Endothelial cell (in vitro differentiated cells): ENCODE measurements at regions not wholly inside any gene's neighbourhood (a gene's known extent, or its start where the extent isn't known, plus 50 kb on each side); places are given as distances from the start of the nearest gene placed in this dataset.

Experiments used
- DNase-seq: peaks from one replicate; pipeline ENCODE4 v3.0.0; 2021; ENCODE audit warnings: low spot score
- H3K27ac Mint-ChIP-seq: one replicate; pipeline ENCODE4 v1.8.0; 2021; ENCODE audit warnings: mixed read lengths, inconsistent platforms; ENCODE audit not compliant: unreplicated experiment
- H3K27me3 Mint-ChIP-seq: one replicate; pipeline ENCODE4 v1.8.0; 2021; ENCODE audit warnings: mild to moderate bottlenecking, moderate library complexity, mixed read lengths, inconsistent platforms; ENCODE audit not compliant: unreplicated experiment
- H3K36me3 Mint-ChIP-seq: one replicate; pipeline ENCODE4 v1.8.0; 2021; ENCODE audit warnings: mild to moderate bottlenecking, low read depth, mixed read lengths, inconsistent platforms; ENCODE audit not compliant: unreplicated experiment
- H3K4me1 Mint-ChIP-seq: one replicate; pipeline ENCODE4 v1.8.0; 2021; ENCODE audit warnings: mild to moderate bottlenecking, mixed read lengths, inconsistent platforms; ENCODE audit not compliant: unreplicated experiment
- H3K4me3 Mint-ChIP-seq: one replicate; pipeline ENCODE4 v1.8.0; 2021; ENCODE audit warnings: mild to moderate bottlenecking, mixed read lengths, inconsistent platforms; ENCODE audit not compliant: unreplicated experiment
- H3K9me3 Mint-ChIP-seq: one replicate; pipeline ENCODE4 v1.8.0; 2021; ENCODE audit warnings: mixed read lengths, inconsistent platforms; ENCODE audit not compliant: unreplicated experiment
- TF ChIP-seq, protein P1 (sequence below): fragments of 200-600 bp; sonication (generic); IDR thresholded peaks from one replicate; pipeline ENCODE4 v1.5.0; 2021; ENCODE audit warnings: antibody characterized with exemption; ENCODE audit not compliant: unreplicated experiment

DNA sequence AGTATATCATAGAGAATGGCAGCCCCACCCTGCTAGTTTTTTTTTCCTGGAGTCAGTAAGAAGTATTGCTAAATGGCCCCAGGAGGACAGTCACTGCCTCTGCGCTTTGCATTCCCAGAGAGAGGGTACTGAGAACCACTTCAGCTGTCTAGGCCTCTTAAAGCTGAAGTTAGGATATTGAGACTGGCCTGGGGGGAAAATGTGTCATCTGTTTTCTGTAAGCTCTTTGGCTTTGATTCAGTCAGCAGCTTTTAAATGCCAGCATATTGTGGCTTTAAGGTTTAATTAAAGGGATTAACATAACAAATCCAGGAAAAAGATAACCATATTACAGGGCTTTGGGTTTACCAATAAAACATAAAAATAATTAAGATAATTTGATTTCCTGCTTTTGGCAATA lies 852.0 kb downstream of the PCDH18 start:
- DNase-seq: no peak
- no peaks in the 10 kb centered on the region for H3K9me3 Mint-ChIP-seq
- H3K27me3 Mint-ChIP-seq: no peaks in the 10 kb centered on the region
- no peak overlapping the region for H3K27ac Mint-ChIP-seq
- H3K36me3 Mint-ChIP-seq: no peaks in the 10 kb centered on the region
- TF ChIP-seq, protein P1, sequence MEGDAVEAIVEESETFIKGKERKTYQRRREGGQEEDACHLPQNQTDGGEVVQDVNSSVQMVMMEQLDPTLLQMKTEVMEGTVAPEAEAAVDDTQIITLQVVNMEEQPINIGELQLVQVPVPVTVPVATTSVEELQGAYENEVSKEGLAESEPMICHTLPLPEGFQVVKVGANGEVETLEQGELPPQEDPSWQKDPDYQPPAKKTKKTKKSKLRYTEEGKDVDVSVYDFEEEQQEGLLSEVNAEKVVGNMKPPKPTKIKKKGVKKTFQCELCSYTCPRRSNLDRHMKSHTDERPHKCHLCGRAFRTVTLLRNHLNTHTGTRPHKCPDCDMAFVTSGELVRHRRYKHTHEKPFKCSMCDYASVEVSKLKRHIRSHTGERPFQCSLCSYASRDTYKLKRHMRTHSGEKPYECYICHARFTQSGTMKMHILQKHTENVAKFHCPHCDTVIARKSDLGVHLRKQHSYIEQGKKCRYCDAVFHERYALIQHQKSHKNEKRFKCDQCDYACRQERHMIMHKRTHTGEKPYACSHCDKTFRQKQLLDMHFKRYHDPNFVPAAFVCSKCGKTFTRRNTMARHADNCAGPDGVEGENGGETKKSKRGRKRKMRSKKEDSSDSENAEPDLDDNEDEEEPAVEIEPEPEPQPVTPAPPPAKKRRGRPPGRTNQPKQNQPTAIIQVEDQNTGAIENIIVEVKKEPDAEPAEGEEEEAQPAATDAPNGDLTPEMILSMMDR: no peak
- H3K4me3 Mint-ChIP-seq: no peak overlapping the region
- H3K4me1 Mint-ChIP-seq: peaks cover 4% of the 10 kb centered on the region

DNA sequence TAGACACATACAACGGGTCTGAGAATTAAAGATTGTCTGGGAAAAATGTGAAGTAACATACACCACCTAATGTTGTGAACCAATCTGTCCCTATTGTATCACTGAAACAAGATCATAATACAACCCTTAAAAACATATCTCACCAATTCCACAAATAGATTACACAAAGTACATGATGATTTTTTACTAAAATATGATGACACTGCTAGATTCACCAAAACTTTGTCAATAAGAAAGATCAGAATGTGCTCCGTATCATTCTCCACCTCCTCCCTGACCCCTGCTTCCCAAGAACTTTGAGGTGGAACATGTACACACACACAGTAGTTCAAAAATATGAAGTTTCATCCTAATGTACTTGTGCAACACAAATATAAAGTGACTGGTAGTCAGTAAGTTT lies 862.0 kb downstream of the PCDH18 start:
- Mint-ChIP-seq H3K36me3 (no peaks in the 10 kb centered on the region), H3K27me3 (no peaks in the 10 kb centered on the region), H3K9me3 (no peaks in the 10 kb centered on the region), H3K4me3 (no peak overlapping the region), H3K4me1 (no peaks in the 10 kb centered on the region), H3K27ac (no peak overlapping the region)
- TF ChIP-seq, protein P1: no peak
- no peak for DNase-seq

DNA sequence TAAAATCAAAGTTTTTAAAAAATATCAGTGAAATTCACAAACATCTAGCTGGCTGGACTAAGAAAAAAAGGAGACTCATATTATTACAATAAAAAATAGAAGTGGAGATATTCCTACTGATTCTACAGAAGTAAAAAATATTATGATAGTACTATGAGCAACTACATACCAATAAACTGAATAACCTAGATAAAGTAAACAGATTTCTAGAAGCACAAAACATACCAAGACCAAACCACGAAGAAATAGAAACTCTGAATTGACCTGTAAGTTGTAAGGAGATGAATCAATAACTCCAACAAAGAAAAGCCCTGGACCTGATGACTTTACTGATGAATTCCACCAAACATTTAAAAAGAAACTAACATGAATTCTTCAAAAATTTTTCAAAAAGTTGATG lies 867.3 kb downstream of the PCDH18 start:
- no peak for DNase-seq
- Mint-ChIP-seq H3K27me3 (no peaks in the 10 kb centered on the region), H3K27ac (no peak overlapping the region), H3K4me3 (no peak overlapping the region), H3K4me1 (no peaks in the 10 kb centered on the region), H3K9me3 (peaks cover 4% of the 10 kb centered on the region), H3K36me3 (peaks cover 4% of the 10 kb centered on the region)
- TF ChIP-seq, protein P1: no peak

DNA sequence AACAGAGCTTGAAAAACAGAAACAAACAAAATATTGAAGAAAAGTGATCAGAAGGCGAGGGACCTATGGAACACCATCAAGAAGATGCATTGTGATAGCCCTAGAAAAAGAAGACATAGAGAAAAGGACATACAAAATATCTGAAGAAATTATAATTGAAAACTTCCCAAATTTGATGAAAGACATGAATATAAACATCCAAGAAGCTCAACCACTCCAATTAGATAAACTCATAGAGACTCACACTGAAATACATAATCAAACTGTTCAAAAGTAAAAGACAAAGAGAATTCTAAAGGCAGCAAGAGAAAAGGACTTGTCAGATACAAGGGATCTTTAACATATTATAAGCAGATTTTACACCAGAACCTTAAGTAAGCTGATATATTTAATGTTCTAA lies 869.8 kb downstream of the PCDH18 start:
- Mint-ChIP-seq H3K4me1 (no peaks in the 10 kb centered on the region), H3K9me3 (peaks cover 4% of the 10 kb centered on the region), H3K36me3 (peaks cover 4% of the 10 kb centered on the region), H3K27ac (no peak overlapping the region), H3K27me3 (no peaks in the 10 kb centered on the region), H3K4me3 (no peak overlapping the region)
- no peak for DNase-seq
- TF ChIP-seq, protein P1: no peak

DNA sequence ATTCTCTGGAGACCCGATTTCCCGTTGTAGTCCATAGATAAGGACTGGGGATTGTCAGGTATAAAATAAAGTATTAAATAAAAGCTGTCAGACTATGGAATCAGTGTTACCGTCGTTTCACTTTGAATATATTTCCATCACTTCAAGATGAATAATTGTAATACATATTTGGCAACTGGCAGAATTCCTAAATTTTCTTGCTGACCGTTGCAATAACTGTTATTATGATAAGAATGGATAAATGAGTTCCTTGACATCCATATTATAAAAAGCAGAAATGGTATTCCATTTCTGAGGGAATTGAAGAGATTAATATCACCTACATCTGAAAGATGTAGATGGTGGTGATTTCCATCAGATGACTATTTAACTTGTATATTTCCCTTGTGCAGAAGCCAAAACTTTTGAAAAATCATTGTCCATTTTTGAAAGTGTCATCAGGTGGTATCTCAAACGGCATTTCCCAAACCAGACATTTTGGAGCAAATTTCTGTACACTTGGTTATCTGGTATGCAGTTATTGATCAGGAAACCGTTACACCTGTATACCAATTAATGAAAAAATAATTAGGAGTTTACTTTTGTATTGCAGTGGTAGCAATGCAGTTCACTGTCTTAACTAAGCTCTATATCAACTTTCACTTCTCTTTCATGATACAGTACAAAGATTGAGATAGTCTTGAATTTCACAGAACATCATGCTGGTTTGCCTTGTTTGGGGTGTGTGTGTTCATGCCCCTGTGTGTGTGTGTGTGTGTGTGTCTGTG lies 878.5 kb downstream of the PCDH18 start:
- no peak overlapping the region for H3K27ac Mint-ChIP-seq
- H3K4me3 Mint-ChIP-seq: no peak overlapping the region
- TF ChIP-seq, protein P1: no peak
- no peak for DNase-seq
- H3K9me3 Mint-ChIP-seq: no peaks in the 10 kb centered on the region
- peaks cover 3% of the 10 kb centered on the region for H3K4me1 Mint-ChIP-seq
- no peaks in the 10 kb centered on the region for H3K27me3 Mint-ChIP-seq
- no peaks in the 10 kb centered on the region for H3K36me3 Mint-ChIP-seq
